ENCODE measurements at regions not wholly inside any gene's neighbourhood (a gene's known extent, or its start where the extent isn't known, plus 50 kb on each side); places are given as distances from the start of the nearest gene placed in this dataset.

DNA sequence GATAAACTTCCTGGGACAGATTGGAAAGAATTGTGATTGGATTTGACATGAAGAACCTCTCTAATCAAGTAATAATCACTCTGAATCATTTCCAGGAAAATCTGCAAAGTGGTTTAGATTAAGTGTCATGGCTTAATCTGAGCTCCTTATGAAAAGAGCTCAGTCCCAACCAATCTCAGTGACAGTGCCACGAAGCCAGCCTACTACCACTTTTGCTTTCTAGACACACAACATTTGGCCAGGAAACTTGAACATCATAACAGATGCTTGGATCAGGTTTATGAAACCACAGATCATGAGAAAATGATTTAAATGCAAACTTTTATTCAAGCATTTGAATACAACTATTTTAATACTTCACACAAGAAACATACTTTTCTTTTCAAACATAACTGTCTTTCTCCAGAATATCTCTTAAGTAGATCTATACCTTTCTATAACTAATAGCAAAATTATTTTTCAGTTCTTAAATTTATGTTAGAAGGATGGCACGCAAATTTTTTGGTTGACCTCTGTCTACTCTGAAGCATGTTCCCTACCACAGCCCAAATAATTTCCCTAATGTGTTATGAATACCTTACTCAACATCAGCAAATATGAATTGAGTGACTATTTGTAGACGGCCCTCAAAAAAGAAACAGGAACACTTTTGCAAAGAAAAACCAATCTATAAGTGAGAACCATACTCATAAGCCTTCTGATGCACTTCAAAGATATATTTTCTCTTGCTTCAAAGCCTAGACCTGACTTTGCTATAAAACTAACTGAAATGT, 495.0 kb upstream of the ZNF385D start:
- no peak overlapping the region for H3K4me3 ChIP-seq
- no peak overlapping the region for H3K27ac ChIP-seq
- DNase-seq: no peak
- H3K27me3 ChIP-seq: no peaks in the 10 kb centered on the region
- no peaks in the 10 kb centered on the region for H3K9me3 ChIP-seq
- H3K36me3 ChIP-seq: no peaks in the 10 kb centered on the region
- intact Hi-C loops (cut with DNase I; ENCODE audit: low total_unique reads): no loop called here
- TF ChIP-seq, protein P1, sequence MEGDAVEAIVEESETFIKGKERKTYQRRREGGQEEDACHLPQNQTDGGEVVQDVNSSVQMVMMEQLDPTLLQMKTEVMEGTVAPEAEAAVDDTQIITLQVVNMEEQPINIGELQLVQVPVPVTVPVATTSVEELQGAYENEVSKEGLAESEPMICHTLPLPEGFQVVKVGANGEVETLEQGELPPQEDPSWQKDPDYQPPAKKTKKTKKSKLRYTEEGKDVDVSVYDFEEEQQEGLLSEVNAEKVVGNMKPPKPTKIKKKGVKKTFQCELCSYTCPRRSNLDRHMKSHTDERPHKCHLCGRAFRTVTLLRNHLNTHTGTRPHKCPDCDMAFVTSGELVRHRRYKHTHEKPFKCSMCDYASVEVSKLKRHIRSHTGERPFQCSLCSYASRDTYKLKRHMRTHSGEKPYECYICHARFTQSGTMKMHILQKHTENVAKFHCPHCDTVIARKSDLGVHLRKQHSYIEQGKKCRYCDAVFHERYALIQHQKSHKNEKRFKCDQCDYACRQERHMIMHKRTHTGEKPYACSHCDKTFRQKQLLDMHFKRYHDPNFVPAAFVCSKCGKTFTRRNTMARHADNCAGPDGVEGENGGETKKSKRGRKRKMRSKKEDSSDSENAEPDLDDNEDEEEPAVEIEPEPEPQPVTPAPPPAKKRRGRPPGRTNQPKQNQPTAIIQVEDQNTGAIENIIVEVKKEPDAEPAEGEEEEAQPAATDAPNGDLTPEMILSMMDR (IDR thresholded peaks at IDR 0.05): no peak
- no peaks in the 10 kb centered on the region for H3K4me1 ChIP-seq

GRCh38 chr3:22249658-22250057, 498.6 kb upstream of the ZNF385D start:
- DNase-seq: no peak
- TF ChIP-seq, protein P1 (IDR thresholded peaks at IDR 0.05): no peak
- Histone ChIP-seq H3K9me3 (no peaks in the 10 kb centered on the region), H3K27me3 (no peaks in the 10 kb centered on the region), H3K4me1 (no peaks in the 10 kb centered on the region), H3K36me3 (no peaks in the 10 kb centered on the region), H3K4me3 (no peak overlapping the region), H3K27ac (no peak overlapping the region)
- intact Hi-C loops (cut with DNase I; ENCODE audit: low total_unique reads): no loop called here

DNA sequence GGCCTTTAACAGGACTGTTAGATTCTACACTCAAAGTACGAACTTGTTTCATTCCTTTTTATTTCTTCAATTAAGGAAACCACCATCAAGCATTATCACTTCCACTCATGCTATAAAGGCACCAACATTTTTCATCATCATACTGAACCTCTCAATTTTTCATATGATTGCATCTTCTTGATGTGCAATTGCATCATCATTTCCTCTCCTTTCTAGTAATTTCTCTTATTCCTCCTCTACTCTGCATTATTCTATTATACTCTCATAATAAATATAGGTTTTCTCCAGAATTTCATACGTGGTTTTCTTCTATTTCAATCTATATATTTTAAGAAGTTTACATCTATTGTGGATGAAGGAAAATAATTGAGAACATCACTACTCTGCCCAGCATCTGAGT, 506.2 kb upstream of the ZNF385D start:
- TF ChIP-seq, protein P1 (IDR thresholded peaks at IDR 0.05): no peak
- Histone ChIP-seq H3K4me1 (no peaks in the 10 kb centered on the region), H3K4me3 (no peak overlapping the region), H3K27ac (no peak overlapping the region), H3K36me3 (no peaks in the 10 kb centered on the region), H3K9me3 (no peaks in the 10 kb centered on the region), H3K27me3 (no peaks in the 10 kb centered on the region)
- DNase-seq: no peak
- intact Hi-C loops (cut with DNase I; ENCODE audit: low total_unique reads): no loop called here

- no peak for DNase-seq
- TF ChIP-seq, protein P1 (IDR thresholded peaks at IDR 0.05): no peak
- H3K27ac ChIP-seq: no peak overlapping the region
Observed at GRCh38 chr3:22262386-22262785, 511.4 kb upstream of the ZNF385D start.

GRCh38 chr3:22263042-22263441, 512.0 kb upstream of the ZNF385D start:
- TF ChIP-seq, protein P1 (IDR thresholded peaks at IDR 0.05): no peak

More at GRCh38 chr3:22262386-22262785, 511.4 kb upstream of the ZNF385D start:
- Histone ChIP-seq H3K4me3 (no peak overlapping the region), H3K9me3 (no peaks in the 10 kb centered on the region), H3K4me1 (no peaks in the 10 kb centered on the region), H3K36me3 (no peaks in the 10 kb centered on the region), H3K27me3 (no peaks in the 10 kb centered on the region)
- intact Hi-C loops (cut with DNase I; ENCODE audit: low total_unique reads): no loop called here

More at GRCh38 chr3:22263042-22263441, 512.0 kb upstream of the ZNF385D start:
- intact Hi-C loops (cut with DNase I; ENCODE audit: low total_unique reads): no loop called here
- DNase-seq: no peak
- H3K4me3 ChIP-seq: no peak overlapping the region
- no peaks in the 10 kb centered on the region for H3K27me3 ChIP-seq
- H3K36me3 ChIP-seq: no peaks in the 10 kb centered on the region
- no peaks in the 10 kb centered on the region for H3K4me1 ChIP-seq
- H3K27ac ChIP-seq: no peak overlapping the region
- H3K9me3 ChIP-seq: no peaks in the 10 kb centered on the region

Measured in tibial artery (tissue), 4 donors.